Parathyroid adenoma (tissue), 2 donors: ENCODE measurements at regions not wholly inside any gene's neighbourhood (a gene's known extent, or its start where the extent isn't known, plus 50 kb on each side); places are given as distances from the start of the nearest gene placed in this dataset.

Experiments
- H2AFZ ChIP-seq: fragments of 300-600 bp; sonication (generic); one replicate; pipeline ENCODE4 v1.7.0; 2017; ENCODE audit warnings: antibody characterized with exemption, mild to moderate bottlenecking
- H3K27ac ChIP-seq: fragments of 300-600 bp; sonication (generic); one replicate; pipeline ENCODE4 v1.7.0; 2017
- H3K27me3 ChIP-seq: fragments of 300-600 bp; sonication (generic); one replicate; pipeline ENCODE4 v1.7.0; 2017; ENCODE audit warnings: low read length; ENCODE audit not compliant: control insufficient read depth, insufficient read depth
- H3K36me3 ChIP-seq: fragments of 300-600 bp; sonication (generic); one replicate; pipeline ENCODE4 v1.7.0; 2017; ENCODE audit warnings: low read length; ENCODE audit not compliant: control insufficient read depth, insufficient read depth
- H3K4me1 ChIP-seq: fragments of 300-600 bp; sonication (generic); one replicate; pipeline ENCODE4 v1.7.0; 2017; ENCODE audit warnings: control low read depth
- H3K4me2 ChIP-seq: fragments of 300-600 bp; sonication (generic); one replicate; pipeline ENCODE4 v1.7.0; 2017; ENCODE audit warnings: low read length
- H3K4me3 ChIP-seq: fragments of 300-600 bp; sonication (generic); one replicate; pipeline ENCODE4 v1.7.0; 2017; ENCODE audit warnings: low read depth, low read length
- H3K79me2 ChIP-seq: fragments of 300-600 bp; sonication (generic); one replicate; pipeline ENCODE4 v1.7.0; 2017; ENCODE audit warnings: control low read depth
- H3K9ac ChIP-seq: fragments of 300-600 bp; sonication (generic); one replicate; pipeline ENCODE4 v1.7.0; 2017; ENCODE audit warnings: mild to moderate bottlenecking
- H3K9me3 ChIP-seq: fragments of 300-600 bp; sonication (generic); one replicate; pipeline ENCODE4 v1.7.0; 2017; ENCODE audit warnings: low read length; ENCODE audit not compliant: control insufficient read depth
- CTCF ChIP-seq: fragments of 300-600 bp; sonication (generic); IDR thresholded peaks from one replicate; pipeline ENCODE4 v1.7.0; 2017; ENCODE audit warnings: antibody characterized with exemption, mild to moderate bottlenecking
- donor health status: primary hyperparathyroidism.

GRCh38 chr13:44887515-44887914 lies 101.8 kb downstream of the NUFIP1 start:
- H3K27me3 ChIP-seq, result no peaks in the 10 kb centered on the region
- H3K9ac ChIP-seq, result no peak overlapping the region
- TF ChIP-seq CTCF, result no peak

GRCh38 chr13:44884076-44884729 lies 105.1 kb downstream of the NUFIP1 start:
- H3K4me2 ChIP-seq, result no peak overlapping the region
- H3K4me3 ChIP-seq, result no peak overlapping the region
- no peaks in the 10 kb centered on the region for H3K36me3 ChIP-seq
- H3K9ac ChIP-seq, result no peak overlapping the region
- TF ChIP-seq CTCF, result no peak
- no peaks in the 10 kb centered on the region for H3K4me1 ChIP-seq
- no peaks in the 10 kb centered on the region for H3K27me3 ChIP-seq
- H3K9me3 ChIP-seq, result no peaks in the 10 kb centered on the region
- H3K79me2 ChIP-seq, result no peaks in the 10 kb centered on the region
- no peak overlapping the region for H3K27ac ChIP-seq
- H2AFZ ChIP-seq, result no peak overlapping the region

More at GRCh38 chr13:44887515-44887914, 101.8 kb downstream of the NUFIP1 start:
- Histone ChIP-seq H2AFZ (peak overlapping the region; percentile 28), H3K4me2 (no peak overlapping the region), H3K27ac (no peak overlapping the region), H3K79me2 (no peaks in the 10 kb centered on the region), H3K4me3 (no peak overlapping the region), H3K4me1 (no peaks in the 10 kb centered on the region), H3K9me3 (no peaks in the 10 kb centered on the region), H3K36me3 (no peaks in the 10 kb centered on the region)

GRCh38 chr13:44879452-44880058 lies 109.7 kb downstream of the NUFIP1 start:
- no peak for TF ChIP-seq CTCF
- H2AFZ ChIP-seq, result no peak overlapping the region
- H3K9me3 ChIP-seq, result no peaks in the 10 kb centered on the region
- H3K4me2 ChIP-seq, result no peak overlapping the region
- no peak overlapping the region for H3K27ac ChIP-seq
- no peaks in the 10 kb centered on the region for H3K36me3 ChIP-seq
- H3K79me2 ChIP-seq, result no peaks in the 10 kb centered on the region
- no peaks in the 10 kb centered on the region for H3K27me3 ChIP-seq
- no peaks in the 10 kb centered on the region for H3K4me1 ChIP-seq
- H3K4me3 ChIP-seq, result no peak overlapping the region
- no peak overlapping the region for H3K9ac ChIP-seq

- Histone ChIP-seq H3K27ac (no peak overlapping the region), H3K27me3 (no peaks in the 10 kb centered on the region), H3K9ac (no peak overlapping the region), H3K9me3 (no peaks in the 10 kb centered on the region), H3K4me1 (no peaks in the 10 kb centered on the region), H3K79me2 (no peaks in the 10 kb centered on the region), H3K36me3 (no peaks in the 10 kb centered on the region), H2AFZ (no peak overlapping the region), H3K4me3 (no peak overlapping the region), H3K4me2 (no peak overlapping the region)
- TF ChIP-seq CTCF, result no peak
Measured at GRCh38 chr13:44876782-44877324, 112.4 kb downstream of the NUFIP1 start.
